Bronchial epithelial cell (primary cell): ENCODE measurements at regions not wholly inside any gene's neighbourhood (a gene's known extent, or its start where the extent isn't known, plus 50 kb on each side); places are given as distances from the start of the nearest gene placed in this dataset.

Source experiments
- DNase-seq: peaks from one replicate; pipeline ENCODE4 v3.0.0-alpha.2; 2010; ENCODE audit warnings: low read depth
- FAIRE-seq: peaks from 2 replicates; lab custom pipeline; 2011; peaks lifted over from hg19 to GRCh38; lab: Jason Lieb, UNC
- H3K27me3 ChIP-seq: 2 replicates; pipeline ENCODE4 v1.5.1; 2011; ENCODE audit warnings: low read length; ENCODE audit not compliant: control insufficient read depth, insufficient read depth
- H3K36me3 ChIP-seq: 2 replicates; pipeline ENCODE4 v1.5.1; 2011; ENCODE audit warnings: low read length; ENCODE audit not compliant: control insufficient read depth, insufficient read depth
- H3K4me3 ChIP-seq: 2 replicates; pipeline ENCODE4 v1.5.1; 2011; ENCODE audit warnings: mild to moderate bottlenecking, low read depth, low read length, control low read depth
- TF ChIP-seq, protein P1 (sequence below): IDR thresholded peaks from 2 replicates; pipeline ENCODE4 v1.5.1; 2011; ENCODE audit warnings: mild to moderate bottlenecking, moderate library complexity, low read length, control low read depth, inconsistent platforms; ENCODE audit not compliant: insufficient read depth, severe bottlenecking

DNA sequence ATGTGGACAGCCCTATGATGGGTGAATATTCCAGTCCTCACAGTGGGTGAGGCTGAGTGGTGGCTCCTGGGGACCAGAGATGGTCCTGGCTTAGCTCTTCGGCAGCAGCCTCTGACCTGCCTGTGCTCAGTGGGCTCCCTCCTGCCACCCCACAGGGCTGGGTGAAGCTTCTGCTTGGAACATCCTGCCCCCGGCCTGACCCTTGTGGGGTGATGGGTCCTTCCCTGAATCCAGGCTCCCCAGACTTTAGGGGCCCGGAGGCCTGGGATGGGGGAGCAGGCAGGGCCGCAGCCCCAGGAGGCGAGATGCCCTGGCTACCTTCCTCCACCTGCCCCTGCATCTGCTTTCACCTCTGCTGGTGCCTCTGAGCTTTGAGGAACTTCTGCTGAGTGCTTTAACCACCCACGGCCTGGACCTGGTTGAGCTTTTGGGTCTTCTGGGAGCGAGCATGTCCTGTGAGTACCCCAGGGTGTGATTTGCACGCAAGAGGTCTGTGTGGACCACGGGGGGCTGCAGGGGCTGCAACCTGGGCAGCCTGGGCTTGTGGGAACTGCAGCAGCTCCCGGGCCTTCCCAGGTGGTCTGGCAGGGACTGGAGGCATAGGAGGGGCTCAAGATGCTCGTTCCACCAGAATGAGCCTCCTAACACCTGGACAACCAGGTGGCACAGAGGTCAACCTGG is 159.5 kb downstream of the KIF26A start:
- TF ChIP-seq, protein P1, sequence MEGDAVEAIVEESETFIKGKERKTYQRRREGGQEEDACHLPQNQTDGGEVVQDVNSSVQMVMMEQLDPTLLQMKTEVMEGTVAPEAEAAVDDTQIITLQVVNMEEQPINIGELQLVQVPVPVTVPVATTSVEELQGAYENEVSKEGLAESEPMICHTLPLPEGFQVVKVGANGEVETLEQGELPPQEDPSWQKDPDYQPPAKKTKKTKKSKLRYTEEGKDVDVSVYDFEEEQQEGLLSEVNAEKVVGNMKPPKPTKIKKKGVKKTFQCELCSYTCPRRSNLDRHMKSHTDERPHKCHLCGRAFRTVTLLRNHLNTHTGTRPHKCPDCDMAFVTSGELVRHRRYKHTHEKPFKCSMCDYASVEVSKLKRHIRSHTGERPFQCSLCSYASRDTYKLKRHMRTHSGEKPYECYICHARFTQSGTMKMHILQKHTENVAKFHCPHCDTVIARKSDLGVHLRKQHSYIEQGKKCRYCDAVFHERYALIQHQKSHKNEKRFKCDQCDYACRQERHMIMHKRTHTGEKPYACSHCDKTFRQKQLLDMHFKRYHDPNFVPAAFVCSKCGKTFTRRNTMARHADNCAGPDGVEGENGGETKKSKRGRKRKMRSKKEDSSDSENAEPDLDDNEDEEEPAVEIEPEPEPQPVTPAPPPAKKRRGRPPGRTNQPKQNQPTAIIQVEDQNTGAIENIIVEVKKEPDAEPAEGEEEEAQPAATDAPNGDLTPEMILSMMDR: no peak
- FAIRE-seq: no peak
- no peaks in the 10 kb centered on the region for H3K27me3 ChIP-seq
- no peak for DNase-seq
- H3K4me3 ChIP-seq: no peak overlapping the region
- H3K36me3 ChIP-seq: no peaks in the 10 kb centered on the region

DNA sequence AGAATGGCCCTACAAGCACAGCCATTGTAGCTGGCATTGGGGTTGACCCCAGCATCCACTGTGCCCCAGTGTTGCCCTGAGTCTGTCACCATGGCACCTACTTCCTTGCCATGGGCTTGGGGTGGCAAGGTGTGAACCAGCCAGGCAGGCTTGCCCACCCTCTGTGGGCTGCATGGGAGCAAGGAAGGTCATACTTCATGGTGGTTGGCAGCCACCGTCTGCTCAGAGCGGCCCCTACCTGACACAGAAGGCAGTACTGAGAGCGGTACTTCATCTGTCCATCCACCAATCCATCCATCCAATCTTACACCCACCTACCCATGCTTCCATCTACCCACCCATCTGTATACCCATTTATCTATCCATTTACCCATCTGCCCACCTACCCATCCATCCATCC is 160.1 kb downstream of the KIF26A start:
- Histone ChIP-seq H3K36me3 (no peaks in the 10 kb centered on the region), H3K27me3 (no peaks in the 10 kb centered on the region), H3K4me3 (no peak overlapping the region)
- TF ChIP-seq, protein P1: no peak
- FAIRE-seq (no peak), DNase-seq (no peak)

DNA sequence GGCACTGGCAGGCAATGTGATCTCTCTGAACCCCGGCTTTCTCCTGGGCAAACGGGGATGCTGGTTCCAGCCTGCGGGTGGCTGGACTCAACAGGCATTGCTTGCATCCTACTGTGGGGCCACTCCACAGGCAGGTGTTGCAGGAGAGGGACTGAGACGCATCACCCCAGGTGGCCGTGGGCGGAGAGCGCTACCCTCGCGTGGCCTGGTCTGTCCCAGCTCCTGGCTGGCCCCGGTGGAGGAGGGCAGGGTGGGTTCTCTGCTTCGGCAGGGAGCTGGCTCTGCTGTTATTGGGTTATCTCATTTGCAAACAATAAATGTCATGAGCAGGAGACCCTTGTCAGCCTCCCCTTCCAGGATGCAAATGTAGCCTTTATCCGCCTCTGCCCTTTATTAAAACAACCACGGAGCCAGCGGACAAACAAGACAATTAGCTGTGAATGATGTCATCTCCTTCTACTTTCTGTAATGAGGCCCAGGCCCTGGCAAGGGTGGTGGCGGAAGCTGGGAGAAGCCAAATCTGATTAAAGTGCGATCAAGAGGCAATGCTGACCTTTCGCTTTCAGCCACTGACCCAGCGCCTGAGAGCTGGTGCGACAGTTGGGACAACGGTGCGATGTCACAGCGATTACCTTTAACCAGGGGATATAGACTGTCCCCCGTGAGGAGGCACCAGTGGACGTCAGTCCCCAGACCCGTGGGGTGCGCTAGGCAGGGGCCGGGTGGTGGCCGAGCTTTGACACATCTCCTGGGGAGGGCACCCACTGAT is 161.8 kb downstream of the KIF26A start:
- no peaks in the 10 kb centered on the region for H3K36me3 ChIP-seq
- FAIRE-seq: no peak
- H3K27me3 ChIP-seq: no peaks in the 10 kb centered on the region
- TF ChIP-seq, protein P1: no peak
- DNase-seq: no peak
- H3K4me3 ChIP-seq: no peak overlapping the region

DNA sequence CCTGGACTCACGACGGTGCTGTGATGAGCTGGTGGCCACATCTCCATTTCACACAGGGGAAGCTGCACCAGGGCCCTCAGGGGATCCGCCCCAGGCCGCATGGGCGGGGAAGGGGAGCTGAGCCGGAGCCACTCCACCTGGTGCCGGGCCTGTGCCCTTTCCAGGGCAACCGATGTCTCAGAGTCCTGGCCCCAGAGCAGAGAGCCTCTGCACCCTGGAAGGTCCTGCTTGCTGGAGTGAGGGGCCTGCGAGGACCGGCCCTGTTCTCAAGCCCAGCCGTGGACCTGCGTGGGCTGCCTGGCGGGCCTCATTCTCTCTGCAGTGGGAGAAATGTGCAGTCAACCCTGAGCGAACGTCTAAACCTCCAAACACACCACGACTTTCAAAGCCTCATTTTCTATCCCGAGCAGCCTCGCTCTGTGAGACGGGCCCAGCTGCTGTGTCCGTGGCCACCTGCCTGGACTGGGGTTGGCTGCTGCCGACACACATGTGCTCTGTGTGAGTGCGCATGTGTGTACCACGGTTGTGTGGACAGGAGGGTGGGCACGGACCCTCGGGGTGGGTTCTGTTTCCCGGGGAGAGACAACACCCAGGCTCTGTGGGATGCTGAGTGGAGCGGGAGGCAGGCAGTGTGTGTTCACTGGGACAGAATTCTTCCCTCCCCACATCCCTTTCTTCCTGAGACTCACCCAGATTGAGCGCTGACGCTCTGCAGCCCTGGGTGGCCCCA is 163.5 kb downstream of the KIF26A start:
- DNase-seq (no peak), FAIRE-seq (no peak)
- H3K27me3 ChIP-seq: no peaks in the 10 kb centered on the region
- TF ChIP-seq, protein P1: no peak
- no peaks in the 10 kb centered on the region for H3K36me3 ChIP-seq
- H3K4me3 ChIP-seq: no peak overlapping the region

DNA sequence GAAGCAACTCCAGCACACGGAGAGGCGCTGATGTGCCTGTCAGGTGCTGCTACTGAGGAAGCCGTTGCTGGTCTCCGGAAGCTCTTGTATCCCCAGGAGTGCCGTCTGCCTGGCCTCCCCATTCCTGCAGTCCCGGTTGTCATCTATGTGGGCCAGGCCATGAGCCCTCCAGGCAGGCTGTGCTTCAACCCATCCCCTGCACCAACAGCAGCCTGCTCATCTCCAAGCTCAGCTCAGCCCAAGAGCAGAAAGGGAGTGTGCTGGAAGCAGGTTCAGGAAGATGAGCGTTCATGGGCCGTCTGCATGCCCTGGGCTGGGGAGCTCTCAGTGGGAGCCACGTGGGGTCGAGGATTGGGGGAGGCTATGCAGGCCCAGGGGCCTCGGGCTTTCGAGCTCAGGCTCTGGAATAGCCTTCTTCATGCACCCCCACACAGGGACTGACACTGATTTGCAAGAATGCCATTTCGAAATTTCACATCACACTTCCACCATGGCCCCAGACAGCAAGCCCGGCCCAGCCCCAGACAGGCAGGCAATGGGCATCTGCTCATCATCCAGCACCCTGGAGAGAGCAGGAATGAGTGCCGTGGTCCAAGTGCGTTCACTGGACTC is 164.5 kb downstream of the KIF26A start:
- no peaks in the 10 kb centered on the region for H3K36me3 ChIP-seq
- no peak overlapping the region for H3K4me3 ChIP-seq
- TF ChIP-seq, protein P1: no peak
- DNase-seq: no peak
- no peaks in the 10 kb centered on the region for H3K27me3 ChIP-seq
- FAIRE-seq: no peak
